K562 (cell line): ENCODE measurements at regions not wholly inside any gene's neighbourhood (a gene's known extent, or its start where the extent isn't known, plus 50 kb on each side); places are given as distances from the start of the nearest gene placed in this dataset.

Source experiments
- ATAC-seq: fragments of 200-7000 bp; cut with Tn5 transposase; 3 replicates; pipeline ENCODE4 v1.9.1; 2020; ENCODE audit warnings: moderate library complexity
- BruUV-seq: library from RNA; stranded (reverse); fragments of 400-500 nt; replicated peaks from 2 replicates; lab custom pipeline; 2021; lab: Mats Ljungman, UMichigan
- CTCF ChIA-PET: fragments of 300-600 bp; formaldehyde crosslinking; extraction: SDS; loops from one replicate; lab custom pipeline; 2021; ENCODE audit warnings: low intra/inter-chr PET ratio; lab: Yijun Ruan, JAX
- POLR2A ChIA-PET: fragments of 300-600, 350-650 bp; sonication (Branson Sonifier 250); formaldehyde crosslinking; extraction: SDS; loops from one replicate; lab custom pipeline; 2021; ENCODE audit warnings: antibody characterized with exemption, inconsistent platforms; lab: Yijun Ruan, JAX
- DNase-seq, 4 experiments: peaks; one replicate each; pipeline versions ENCODE4 v3.0.0 to v3.0.0-alpha.2; 2011 to 2018; ENCODE audit warnings: low spot score in 3 of 4, mixed read lengths in 3 of 4; ENCODE audit errors: extremely low read depth in 1 of 4
- FAIRE-seq: peaks from 2 replicates; lab custom pipeline; 2011; peaks lifted over from hg19 to GRCh38; lab: Jason Lieb, UNC
- H2AFZ ChIP-seq: 2 replicates; pipeline ENCODE4 v1.6.0; 2011; ENCODE audit warnings: low read depth, low read length, control low read depth, inconsistent platforms
- H3K27ac ChIP-seq: fragments of 200-600 bp; 3 replicates; pipeline ENCODE4 v1.8.0; 2011; ENCODE audit warnings: low read depth, mild to moderate bottlenecking, control low read depth, inconsistent platforms, low read length, moderate library complexity, mixed read lengths; ENCODE audit errors: extremely low read depth
- H3K27me3 ChIP-seq, 2 experiments: fragments of 300-600 bp in 1 of 2; 2 replicates in 1 of 2; 3 replicates in 1 of 2; pipeline versions ENCODE4 v1.6.0 to v1.8.0; 2011; ENCODE audit warnings: inconsistent platforms in 2 of 2, low read length in 2 of 2, mild to moderate bottlenecking in 1 of 2, mixed read lengths in 1 of 2, moderate library complexity in 1 of 2; ENCODE audit not compliant: control insufficient read depth in 2 of 2, insufficient read depth in 2 of 2
- H3K36me3 ChIP-seq: fragments of 300-600 bp; 3 replicates; pipeline ENCODE4 v1.8.0; 2011; ENCODE audit warnings: mild to moderate bottlenecking, low read length, inconsistent platforms; ENCODE audit not compliant: control insufficient read depth, insufficient read depth
- H3K4me1 ChIP-seq, 2 experiments: fragments of 200-600 bp in 1 of 2; replicated peaks in 1 of 2; 2 replicates in 1 of 2; 3 replicates in 1 of 2; pipeline versions ENCODE4 v1.5.1 to v1.8.0; 2011; ENCODE audit warnings: inconsistent platforms in 2 of 2, low read length in 2 of 2, mild to moderate bottlenecking in 1 of 2, mixed read lengths in 1 of 2, moderate library complexity in 1 of 2; ENCODE audit not compliant: control insufficient read depth in 2 of 2, insufficient read depth in 2 of 2
- H3K4me2 ChIP-seq: 2 replicates; pipeline ENCODE4 v1.6.1; 2011; ENCODE audit warnings: low read length, control low read depth, inconsistent platforms, mixed read lengths; ENCODE audit not compliant: insufficient read depth
- H3K4me3 ChIP-seq: fragments of 200-600 bp; sonication (generic), shearing (Covaris generic); 2 replicates; pipeline ENCODE4 v1.5.1; 2016; ENCODE audit warnings: control low read depth, inconsistent platforms
- H3K79me2 ChIP-seq: fragments of 200-600 bp; 3 replicates; pipeline ENCODE4 v1.8.0; 2011; ENCODE audit warnings: low read length, inconsistent platforms; ENCODE audit not compliant: control insufficient read depth, insufficient read depth
- H3K9ac ChIP-seq, 2 experiments: 2 replicates each; pipeline versions ENCODE4 v1.6.0 to v1.6.1; 2011; ENCODE audit warnings: low read depth in 2 of 2, low read length in 2 of 2, control low read depth in 1 of 2, inconsistent platforms in 1 of 2, mild to moderate bottlenecking in 1 of 2, mixed read lengths in 1 of 2; ENCODE audit not compliant: insufficient read depth in 1 of 2
- H3K9me1 ChIP-seq: one replicate; pipeline ENCODE4 v1.6.0; 2011; ENCODE audit warnings: inconsistent platforms, mild to moderate bottlenecking, low read length, moderate library complexity; ENCODE audit not compliant: control insufficient read depth, insufficient read depth
- H3K9me3 ChIP-seq: replicated peaks from 2 replicates; pipeline ENCODE4 v1.5.1; 2011; ENCODE audit warnings: low read depth, low read length, inconsistent platforms; ENCODE audit not compliant: control insufficient read depth, insufficient read depth
- H4K20me1 ChIP-seq: replicated peaks from 2 replicates; pipeline ENCODE4 v1.6.1; 2011; ENCODE audit warnings: low read length, inconsistent platforms, mixed read lengths; ENCODE audit not compliant: control insufficient read depth, insufficient read depth
- KAT8 ChIP-seq: fragments of 450-650 bp; IDR thresholded peaks from 2 replicates; pipeline ENCODE4 v1.6.1; 2016; ENCODE audit warnings: low read depth, mild to moderate bottlenecking
- MTA3 ChIP-seq: fragments of 450-650 bp; formaldehyde crosslinking; IDR thresholded peaks from 2 replicates; pipeline ENCODE4 v1.6.1; 2017; ENCODE audit warnings: mild to moderate bottlenecking, borderline replicate concordance
- ZNF121 ChIP-seq: sonication (generic); formaldehyde crosslinking; conservative IDR thresholded peaks from 2 replicates; pipeline ENCODE4 v1.8.0; 2022; ENCODE audit warnings: missing genetic modification reagents
- ZNF76 ChIP-seq: fragments of 250-450 bp; sonication (Bioruptor Pico); IDR thresholded peaks from 2 replicates; pipeline ENCODE4 v1.4.0; 2020; ENCODE audit warnings: mild to moderate bottlenecking, moderate library complexity, borderline replicate concordance
- ZSCAN32 ChIP-seq: fragments of 450-650 bp; formaldehyde crosslinking; IDR thresholded peaks from 2 replicates; pipeline ENCODE4 v1.4.0; 2020; ENCODE audit warnings: mild to moderate bottlenecking, moderate library complexity
- WGBS: fragments of 100-300 bp; shearing (Covaris generic); methylation state at CpG from one replicate; pipeline ENCODE4 v1.1.6; 2016; ENCODE audit warnings: low coverage, mixed read lengths; ENCODE audit not compliant: insufficient coverage; ENCODE audit errors: missing lambda C conversion rate; 5-methylcytosine and 5-hydroxymethylcytosine counted together
- in situ Hi-C: fragments of 300-500 bp; cut with MboI; formaldehyde crosslinking; loops from 4 replicates; pipeline ENCODE4 v1.15.0; 2018; ENCODE audit warnings: inconsistent platforms, mixed read lengths
- intact Hi-C: fragments of 100-400 bp; cut with micrococcal nuclease; formaldehyde crosslinking; loops from 2 replicates; pipeline ENCODE4 v1.14.2; 2022
- TF ChIP-seq, protein P1 (sequence below): sonication (generic); formaldehyde crosslinking; IDR thresholded peaks from 2 replicates; pipeline ENCODE4 v1.8.0; 2023; ENCODE audit warnings: mild to moderate bottlenecking, missing genetic modification reagents

DNA sequence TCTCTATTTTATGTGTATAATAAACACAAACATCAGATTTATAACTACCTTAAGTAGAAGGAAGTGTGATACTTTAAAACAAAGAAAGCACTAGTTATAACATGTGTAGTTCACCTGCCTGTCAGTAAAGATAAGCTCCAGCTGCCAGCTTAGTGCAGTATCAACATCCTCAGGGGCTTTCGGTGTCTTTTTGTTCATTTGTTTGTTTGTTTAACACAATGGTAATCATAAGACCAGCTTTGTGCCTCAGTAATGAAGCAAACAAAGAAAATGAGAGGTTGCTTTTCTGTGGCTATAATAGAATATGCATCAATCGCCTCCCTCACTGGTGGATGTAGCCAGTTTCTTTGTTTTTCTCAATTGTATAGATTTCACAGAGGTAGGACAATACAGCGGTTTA is 1499.0 kb upstream of the TMEFF2 start:
- CTCF ChIA-PET: no interaction called here
- Histone ChIP-seq H3K27ac (no peak overlapping the region), H2AFZ (no peak overlapping the region), H3K4me1 (no peaks in the 10 kb centered on the region), H3K4me3 (no peak overlapping the region), H3K4me2 (no peak overlapping the region), H3K79me2 (no peaks in the 10 kb centered on the region), H3K36me3 (no peaks in the 10 kb centered on the region), H3K9ac (no peak overlapping the region), H3K9me1 (no peaks in the 10 kb centered on the region), H3K9me3 (no peaks in the 10 kb centered on the region), H4K20me1 (no peaks in the 10 kb centered on the region), H3K27me3 (no peaks in the 10 kb centered on the region)
- in situ Hi-C loops: no loop called here
- DNase-seq (no peak), ATAC-seq (no peak), FAIRE-seq (no peak)
- no TSS peak for BruUV-seq
- POLR2A ChIA-PET: no interaction called here
- WGBS: 0% methylated on average over 3 of the region's 3 CpGs
- TF ChIP-seq MTA3: no peak
- TF ChIP-seq ZSCAN32 (CRISPR knock-in tag): no peak
- TF ChIP-seq ZNF76: no peak
- TF ChIP-seq, protein P1, sequence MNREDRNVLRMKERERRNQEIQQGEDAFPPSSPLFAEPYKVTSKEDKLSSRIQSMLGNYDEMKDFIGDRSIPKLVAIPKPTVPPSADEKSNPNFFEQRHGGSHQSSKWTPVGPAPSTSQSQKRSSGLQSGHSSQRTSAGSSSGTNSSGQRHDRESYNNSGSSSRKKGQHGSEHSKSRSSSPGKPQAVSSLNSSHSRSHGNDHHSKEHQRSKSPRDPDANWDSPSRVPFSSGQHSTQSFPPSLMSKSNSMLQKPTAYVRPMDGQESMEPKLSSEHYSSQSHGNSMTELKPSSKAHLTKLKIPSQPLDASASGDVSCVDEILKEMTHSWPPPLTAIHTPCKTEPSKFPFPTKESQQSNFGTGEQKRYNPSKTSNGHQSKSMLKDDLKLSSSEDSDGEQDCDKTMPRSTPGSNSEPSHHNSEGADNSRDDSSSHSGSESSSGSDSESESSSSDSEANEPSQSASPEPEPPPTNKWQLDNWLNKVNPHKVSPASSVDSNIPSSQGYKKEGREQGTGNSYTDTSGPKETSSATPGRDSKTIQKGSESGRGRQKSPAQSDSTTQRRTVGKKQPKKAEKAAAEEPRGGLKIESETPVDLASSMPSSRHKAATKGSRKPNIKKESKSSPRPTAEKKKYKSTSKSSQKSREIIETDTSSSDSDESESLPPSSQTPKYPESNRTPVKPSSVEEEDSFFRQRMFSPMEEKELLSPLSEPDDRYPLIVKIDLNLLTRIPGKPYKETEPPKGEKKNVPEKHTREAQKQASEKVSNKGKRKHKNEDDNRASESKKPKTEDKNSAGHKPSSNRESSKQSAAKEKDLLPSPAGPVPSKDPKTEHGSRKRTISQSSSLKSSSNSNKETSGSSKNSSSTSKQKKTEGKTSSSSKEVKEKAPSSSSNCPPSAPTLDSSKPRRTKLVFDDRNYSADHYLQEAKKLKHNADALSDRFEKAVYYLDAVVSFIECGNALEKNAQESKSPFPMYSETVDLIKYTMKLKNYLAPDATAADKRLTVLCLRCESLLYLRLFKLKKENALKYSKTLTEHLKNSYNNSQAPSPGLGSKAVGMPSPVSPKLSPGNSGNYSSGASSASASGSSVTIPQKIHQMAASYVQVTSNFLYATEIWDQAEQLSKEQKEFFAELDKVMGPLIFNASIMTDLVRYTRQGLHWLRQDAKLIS: no peak
- no peak for TF ChIP-seq KAT8
- no peak for TF ChIP-seq ZNF121 (CRISPR knock-in tag)
- intact Hi-C loops: no loop called here
